Cerebellar cortex (tissue), 1 donor: ENCODE measurements at regions not wholly inside any gene's neighbourhood (a gene's known extent, or its start where the extent isn't known, plus 50 kb on each side); places are given as distances from the start of the nearest gene placed in this dataset.
A peak's percentile ranks its signal among the peaks of the same experiment; 100 is the strongest.
"Not testable (repeated sequence)": the region's sequence is repeated elsewhere in the genome, so short reads cannot be mapped to it uniquely, and the experiment has no call there.

Experiments used
- DNase-seq: peaks from one replicate; pipeline ENCODE4 v3.0.0-alpha.2; 2015; ENCODE audit warnings: low spot score

GRCh38 chr7:9919-10318, 182.5 kb upstream of the FAM20C start:
- not testable (repeated sequence) for DNase-seq

- not testable (repeated sequence) for DNase-seq
These were observed 159.6 kb upstream of the FAM20C start for GRCh38 chr7:32565-33280.

DNA sequence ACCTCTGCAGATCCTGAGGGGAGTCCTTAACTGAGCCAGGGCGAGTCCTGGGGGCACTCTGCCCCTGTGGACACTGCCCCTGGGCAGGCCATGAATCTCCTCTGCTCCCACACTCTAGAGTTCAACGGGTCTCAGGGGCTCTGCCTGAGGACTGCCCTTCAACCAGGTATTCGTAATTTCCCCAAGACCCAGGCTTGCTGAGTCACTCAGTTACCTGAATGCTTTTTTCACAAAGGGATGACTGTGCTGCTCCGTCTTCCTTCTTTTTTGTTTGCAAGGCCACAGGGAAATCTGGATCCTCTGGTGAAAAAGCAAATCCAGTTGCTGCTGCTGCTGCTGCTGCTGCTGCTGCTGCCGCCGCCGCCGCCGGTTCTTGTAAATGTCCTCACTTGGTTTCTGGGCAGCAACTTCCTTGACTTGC, 157.2 kb upstream of the FAM20C start:
- not testable (repeated sequence) for DNase-seq

DNA sequence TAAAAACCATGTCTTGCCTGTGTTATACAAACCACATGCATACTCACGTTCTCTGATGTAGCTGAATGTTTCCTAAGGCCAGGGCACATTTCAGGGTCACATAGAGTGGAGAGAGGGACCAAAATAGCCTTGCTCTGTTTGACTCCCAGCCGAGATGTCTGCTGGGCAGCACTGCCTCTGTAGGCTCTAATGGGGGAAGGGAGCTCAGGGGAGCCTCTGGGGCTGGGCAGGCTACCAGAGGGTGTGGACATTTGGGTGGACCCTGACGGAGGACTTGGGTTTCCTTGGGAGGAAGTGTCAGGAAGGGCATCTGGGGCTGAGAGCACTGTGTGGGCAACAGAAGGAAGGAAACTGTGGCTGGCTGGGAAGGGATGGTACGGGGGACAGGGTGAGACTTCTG, 155.8 kb upstream of the FAM20C start:
- DNase-seq: not testable (repeated sequence)

- not testable (repeated sequence) for DNase-seq
These were observed 154.7 kb upstream of the FAM20C start for GRCh38 chr7:37656-38055.

GRCh38 chr7:38444-38843, 153.9 kb upstream of the FAM20C start:
- not testable (repeated sequence) for DNase-seq

DNA sequence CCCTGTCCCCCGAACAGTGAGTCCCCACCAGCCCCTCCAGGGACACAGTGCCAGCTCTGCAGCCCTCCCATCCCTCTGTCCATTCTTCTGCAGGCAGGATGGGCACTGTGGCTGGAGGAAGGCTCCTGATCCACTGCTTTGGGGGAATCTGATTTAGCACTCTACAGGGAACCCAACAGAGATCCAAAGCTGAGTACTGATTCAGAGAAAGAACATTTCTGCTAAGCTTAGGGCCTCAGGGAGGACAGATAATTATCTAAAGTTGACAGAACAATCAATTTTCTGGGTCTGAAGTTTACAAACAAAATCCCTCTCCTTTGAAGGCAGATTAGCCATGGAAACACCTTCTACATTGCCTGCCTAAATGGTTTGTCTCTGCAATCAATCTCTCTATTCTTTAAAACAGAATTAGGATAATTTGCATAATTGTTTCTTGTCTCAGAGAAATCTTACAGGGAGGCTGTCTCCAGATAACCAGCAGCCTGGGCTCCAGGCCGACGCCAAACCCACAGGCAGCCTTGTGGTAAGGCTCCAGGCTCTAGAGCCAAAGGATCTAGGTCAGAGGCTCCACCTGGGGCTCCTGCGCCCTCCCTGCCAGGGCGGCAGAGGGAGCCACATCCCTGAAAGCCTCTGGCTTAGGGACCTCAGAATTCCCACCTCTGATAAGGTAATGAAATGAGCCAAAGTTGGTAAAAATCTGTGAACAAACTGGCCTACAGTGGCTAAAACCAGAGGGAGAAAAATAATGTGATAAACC, 152.2 kb upstream of the FAM20C start:
- DNase-seq: peak; percentile 40

- no peak for DNase-seq
These were observed 151.3 kb upstream of the FAM20C start for GRCh38 chr7:40799-41750.

DNA sequence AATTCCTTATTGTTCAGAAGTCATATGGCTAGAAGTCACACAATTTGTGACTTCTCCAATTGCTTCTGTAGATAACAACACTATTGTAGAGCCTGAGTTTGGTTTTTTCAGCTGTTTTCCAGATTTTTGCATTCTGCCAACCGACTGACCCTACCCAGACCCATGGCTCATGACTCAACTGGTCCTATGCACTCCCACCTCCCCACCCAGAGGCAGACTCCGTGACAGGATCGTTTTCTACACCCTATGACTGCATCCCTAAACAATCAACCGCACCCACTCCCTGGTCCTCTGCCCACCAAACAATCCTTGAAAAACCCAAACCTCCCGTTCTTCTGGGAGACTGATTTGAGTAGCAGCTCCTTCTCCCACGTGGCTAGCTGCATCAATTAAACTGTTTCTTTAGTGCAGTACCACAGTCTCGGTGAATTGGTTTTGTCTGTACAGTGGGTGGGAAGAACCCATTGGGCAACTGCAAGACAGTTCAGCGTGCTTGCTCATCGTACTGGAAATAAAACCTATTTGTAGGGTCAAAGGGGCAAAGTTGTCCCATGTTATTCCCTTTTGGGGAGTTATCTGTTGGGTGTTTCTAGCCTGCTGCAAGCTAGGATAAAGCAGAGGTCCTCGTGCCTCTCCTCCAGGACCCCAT, 150.3 kb upstream of the FAM20C start:
- DNase-seq: no peak

- no peak for DNase-seq
These were observed 148.4 kb upstream of the FAM20C start for GRCh38 chr7:43791-44540.

- DNase-seq: no peak
These were observed 147.9 kb upstream of the FAM20C start for GRCh38 chr7:44541-44896.

DNA sequence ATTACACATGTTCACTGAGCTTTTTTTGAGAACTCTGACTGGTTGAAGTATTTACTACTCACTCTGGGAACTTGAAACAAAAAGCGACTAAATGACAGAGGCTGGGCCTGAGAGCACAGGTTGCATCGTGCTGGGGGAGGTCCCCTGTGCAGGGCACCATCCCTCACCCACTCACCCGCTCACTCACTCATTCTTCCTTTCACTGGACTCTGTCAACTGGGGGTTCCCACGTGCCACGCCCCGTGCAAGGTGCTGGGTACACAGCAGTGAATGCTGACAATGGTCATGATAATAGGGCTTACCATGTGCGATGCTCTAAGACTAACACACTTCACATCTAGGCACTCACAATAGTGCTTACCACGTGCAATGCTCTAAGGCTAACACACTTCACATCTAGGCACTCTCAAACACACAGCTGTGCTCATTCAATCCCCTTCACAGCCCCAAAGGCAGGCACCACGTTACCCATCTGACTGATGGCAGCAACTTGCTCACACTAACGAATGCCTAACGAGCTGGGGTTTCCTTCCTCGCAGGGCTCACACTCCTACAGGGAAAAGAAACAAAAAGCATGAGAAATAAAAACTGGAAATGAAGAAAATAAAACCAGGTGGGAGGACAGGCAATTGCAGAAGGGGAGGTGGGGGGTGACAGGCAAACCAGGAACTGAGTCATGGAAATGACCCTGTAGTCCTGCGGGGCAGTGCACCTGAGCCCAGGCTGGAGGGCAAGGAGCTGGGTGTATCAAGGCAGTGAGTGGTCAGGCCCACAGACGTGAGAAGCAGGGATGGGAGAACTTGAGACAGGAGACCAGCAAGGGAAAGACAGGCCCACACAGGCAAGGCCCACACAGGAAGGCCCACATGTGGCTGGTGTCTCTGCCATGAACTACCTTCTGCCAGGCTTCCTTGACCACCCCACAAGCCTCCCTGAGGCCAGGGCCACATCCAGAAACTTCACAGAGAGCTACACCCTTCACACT, 147.0 kb upstream of the FAM20C start:
- no peak for DNase-seq

GRCh38 chr7:46123-46829, 146.1 kb upstream of the FAM20C start:
- no peak for DNase-seq

GRCh38 chr7:46830-47140, 145.6 kb upstream of the FAM20C start:
- DNase-seq: no peak

DNA sequence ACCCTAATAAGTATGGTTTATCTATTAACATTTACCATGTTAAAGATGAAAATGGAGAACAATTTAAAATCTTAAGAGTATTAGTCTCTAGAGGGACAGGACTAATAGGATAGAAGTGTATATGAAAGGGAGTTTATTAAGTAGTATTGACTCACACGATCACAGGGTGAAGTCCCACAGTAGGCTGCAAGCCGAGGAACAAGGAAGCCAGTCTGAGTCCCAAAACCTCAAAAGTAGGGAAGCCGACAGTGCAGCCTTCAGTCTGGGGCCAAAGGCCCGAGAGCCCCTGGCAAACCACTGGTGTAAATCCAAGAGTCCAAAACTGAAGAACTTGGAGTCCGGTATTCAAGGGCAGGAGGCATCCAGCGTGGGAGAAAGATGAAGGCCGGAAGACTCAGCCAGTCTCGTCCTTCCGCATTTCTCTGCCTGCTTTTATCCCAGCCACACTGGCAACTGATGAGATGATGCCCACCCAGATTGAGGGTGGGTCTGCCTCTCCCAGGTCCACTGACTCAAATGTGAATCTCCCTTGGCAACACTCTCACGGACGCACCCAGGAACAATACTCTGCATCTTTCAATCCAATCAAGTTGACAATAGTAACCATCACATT, 140.8 kb upstream of the FAM20C start:
- no peak for DNase-seq

DNA sequence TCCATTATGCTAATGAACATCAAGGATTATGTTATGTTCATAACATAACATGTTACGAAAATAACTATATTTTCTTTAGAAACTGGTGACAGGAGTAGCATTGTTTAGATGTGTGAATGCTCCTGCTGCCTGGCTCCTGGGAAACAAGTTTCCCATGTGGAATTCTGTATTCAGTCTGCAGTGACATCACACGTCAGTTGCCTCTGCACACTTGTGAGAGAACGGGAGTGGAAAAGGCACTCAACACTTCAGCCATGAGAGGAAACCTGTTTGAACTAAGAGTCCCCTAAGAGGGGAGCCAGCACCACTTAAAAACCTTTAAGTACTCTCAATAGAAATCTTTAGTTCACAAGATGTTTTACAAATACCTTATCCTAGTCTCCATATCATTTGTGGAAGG, 140.3 kb upstream of the FAM20C start:
- DNase-seq: no peak

DNA sequence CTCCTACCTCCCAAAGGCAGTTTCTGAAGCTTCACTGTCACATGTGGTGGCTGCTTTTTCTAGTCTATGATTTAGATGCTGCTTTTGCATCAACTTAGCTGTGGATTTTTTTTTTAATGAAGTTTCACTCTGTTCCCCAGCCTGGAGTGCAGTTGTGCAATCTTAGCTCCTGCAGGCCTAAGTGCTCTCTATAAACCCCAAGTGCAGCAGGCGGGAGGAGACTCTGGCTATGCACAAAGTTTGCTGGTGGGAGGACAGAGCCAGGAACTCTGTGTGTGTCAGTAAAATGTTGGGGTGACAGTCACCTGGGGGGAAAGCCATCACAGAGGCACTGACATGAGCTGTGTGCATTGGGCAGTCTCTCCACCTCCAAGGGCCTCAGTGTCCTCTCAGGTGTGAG, 138.8 kb upstream of the FAM20C start:
- no peak for DNase-seq

- DNase-seq: no peak
These were observed 137.8 kb upstream of the FAM20C start for GRCh38 chr7:54615-55014.

GRCh38 chr7:55690-56248, 136.6 kb upstream of the FAM20C start:
- DNase-seq: no peak
